HG02884 (cell line): ENCODE measurements at regions not wholly inside any gene's neighbourhood (a gene's known extent, or its start where the extent isn't known, plus 50 kb on each side); places are given as distances from the start of the nearest gene placed in this dataset.

ENCODE experiments used
- ATAC-seq: cut with Tn5 transposase; IDR thresholded peaks from one replicate; pipeline ENCODE4 v1.9.1; 2021; ENCODE audit warnings: mild to moderate bottlenecking, moderate library complexity; ENCODE audit not compliant: unreplicated experiment

DNA sequence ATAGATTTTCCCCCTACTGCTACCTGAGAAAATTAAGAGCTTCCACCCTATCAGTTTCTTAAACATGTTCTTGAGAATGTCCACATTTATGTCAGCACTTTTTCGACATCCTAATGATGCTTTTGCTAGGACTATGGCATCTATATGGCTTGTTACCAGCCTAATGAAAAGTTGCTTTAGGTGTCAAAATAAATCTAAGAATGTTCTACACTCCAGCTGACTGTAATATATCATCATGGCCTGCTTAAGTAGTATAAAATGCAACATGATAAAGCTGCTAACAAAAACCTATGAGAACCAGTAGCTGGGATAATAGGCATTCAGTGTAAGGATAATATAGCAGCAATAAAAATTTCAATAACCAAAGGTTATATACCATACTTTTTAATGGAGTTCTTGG lies 1983.5 kb upstream of the CELF4 start:
- no peak for ATAC-seq

DNA sequence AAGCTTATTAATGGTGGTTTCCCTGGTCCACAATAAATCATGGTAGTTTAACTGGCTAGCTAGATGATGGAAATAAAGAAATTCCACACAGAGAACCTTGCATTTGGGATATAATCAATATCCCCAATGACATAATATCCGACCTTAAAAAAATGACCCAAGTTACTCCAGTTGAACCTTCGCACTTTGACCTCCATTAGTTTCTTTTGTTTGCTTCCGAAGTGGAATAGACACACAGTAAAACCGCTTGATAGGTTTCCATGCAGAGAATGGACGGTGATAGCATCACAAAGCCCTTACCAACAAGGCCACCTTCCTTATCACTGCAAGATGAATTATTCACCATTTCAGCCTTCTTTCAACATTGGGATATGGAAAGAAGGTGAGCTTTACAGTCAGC lies 1966.1 kb upstream of the CELF4 start:
- ATAC-seq, result no peak

DNA sequence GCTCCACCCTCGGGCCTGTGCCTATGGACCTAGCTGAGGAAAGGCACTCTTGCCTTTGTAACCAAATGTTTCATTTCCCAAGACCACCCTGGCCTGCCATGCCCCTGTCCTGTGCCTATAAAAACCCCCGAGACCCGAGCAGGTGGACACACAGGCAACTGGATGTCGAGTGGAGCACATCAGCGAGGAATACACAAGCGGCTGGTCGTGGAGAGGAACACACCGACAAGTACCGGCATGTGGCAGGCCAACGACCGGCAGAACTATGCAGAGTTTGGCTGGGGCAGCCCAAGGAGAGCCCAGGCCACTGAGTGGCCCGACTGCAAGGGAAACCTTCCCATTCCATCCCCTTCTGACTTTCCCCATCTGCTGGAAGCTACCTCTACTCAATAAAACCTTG lies 1963.8 kb upstream of the CELF4 start:
- no peak for ATAC-seq

DNA sequence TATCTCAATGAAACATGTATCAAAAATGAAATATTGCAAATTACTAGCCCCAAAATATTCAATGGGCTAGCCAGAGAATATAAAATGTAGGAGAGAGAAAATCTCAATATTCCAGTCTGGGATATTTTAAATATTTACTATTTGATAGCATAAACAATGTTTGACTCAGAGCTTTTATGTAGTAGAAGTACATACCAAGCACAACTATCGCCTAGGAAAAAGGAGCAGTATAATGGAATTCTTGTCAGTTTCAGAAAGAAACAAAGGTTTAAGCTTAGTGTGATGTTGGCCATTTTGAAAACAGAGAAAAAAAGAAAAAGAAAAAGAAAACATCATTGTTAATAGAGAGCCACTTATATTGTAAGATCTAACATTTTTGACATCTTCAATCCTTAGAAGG lies 1961.9 kb upstream of the CELF4 start:
- no peak for ATAC-seq

- ATAC-seq, result no peak
These were observed 1958.8 kb upstream of the CELF4 start for GRCh38 chr18:39524370-39524769.

DNA sequence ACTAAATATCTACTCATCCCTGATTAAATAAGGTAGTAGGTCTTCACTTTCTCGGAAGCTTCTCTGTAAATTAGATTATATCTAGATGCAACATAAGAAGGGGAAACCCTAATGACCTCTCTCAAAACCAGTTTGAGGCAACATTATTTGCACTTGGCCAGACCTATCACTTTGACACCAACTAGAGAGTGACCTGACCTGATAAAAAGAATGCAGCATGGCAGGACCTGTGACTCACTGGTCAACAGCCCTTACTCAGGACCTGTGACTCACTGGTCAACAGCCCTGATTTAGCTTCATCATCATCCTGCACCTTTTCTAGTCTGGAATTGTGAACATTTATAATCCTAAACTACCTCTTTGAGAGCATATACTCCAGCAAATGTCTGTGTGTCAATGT lies 1957.7 kb upstream of the CELF4 start:
- no peak for ATAC-seq

GRCh38 chr18:39521164-39521563 lies 1955.6 kb upstream of the CELF4 start:
- no peak for ATAC-seq

DNA sequence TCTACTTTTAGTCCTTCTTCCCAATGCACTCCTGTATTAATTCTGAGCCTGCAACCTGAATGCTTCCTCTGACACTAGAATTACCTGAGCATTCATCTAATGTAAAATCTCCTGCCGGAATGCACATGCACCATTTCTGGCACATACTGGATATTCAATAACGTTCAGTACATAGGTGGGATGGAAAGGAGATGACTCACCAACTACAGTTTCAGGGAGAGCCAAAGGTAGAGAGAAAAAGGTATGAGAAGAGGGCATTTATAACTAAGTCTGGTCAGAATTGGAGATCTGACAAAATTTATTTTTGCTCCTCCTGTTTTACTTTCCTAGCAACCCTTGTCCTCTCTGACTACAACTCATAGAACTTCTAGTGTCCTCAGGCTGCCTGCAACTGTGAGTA lies 1954.1 kb upstream of the CELF4 start:
- ATAC-seq, result no peak

DNA sequence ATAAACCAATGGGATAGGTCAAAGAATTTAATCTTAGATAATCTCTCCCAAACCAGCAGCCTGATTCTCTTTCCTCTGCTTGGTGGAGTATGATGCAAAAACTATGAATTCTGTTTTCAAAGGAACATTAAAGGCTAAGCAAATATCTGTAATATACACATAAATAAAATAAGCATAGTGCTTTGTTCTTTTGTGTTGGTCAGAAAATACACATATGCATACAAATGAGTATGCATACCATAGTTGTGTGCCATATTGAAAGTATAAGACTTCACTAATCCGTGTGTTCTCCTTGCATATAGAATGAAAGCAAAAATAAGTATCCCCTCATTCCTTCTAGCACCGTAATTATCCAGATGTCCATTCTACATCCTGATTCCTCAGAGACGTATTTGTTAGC lies 1949.7 kb upstream of the CELF4 start:
- ATAC-seq, result no peak

GRCh38 chr18:39513186-39513585 lies 1947.6 kb upstream of the CELF4 start:
- ATAC-seq, result no peak

DNA sequence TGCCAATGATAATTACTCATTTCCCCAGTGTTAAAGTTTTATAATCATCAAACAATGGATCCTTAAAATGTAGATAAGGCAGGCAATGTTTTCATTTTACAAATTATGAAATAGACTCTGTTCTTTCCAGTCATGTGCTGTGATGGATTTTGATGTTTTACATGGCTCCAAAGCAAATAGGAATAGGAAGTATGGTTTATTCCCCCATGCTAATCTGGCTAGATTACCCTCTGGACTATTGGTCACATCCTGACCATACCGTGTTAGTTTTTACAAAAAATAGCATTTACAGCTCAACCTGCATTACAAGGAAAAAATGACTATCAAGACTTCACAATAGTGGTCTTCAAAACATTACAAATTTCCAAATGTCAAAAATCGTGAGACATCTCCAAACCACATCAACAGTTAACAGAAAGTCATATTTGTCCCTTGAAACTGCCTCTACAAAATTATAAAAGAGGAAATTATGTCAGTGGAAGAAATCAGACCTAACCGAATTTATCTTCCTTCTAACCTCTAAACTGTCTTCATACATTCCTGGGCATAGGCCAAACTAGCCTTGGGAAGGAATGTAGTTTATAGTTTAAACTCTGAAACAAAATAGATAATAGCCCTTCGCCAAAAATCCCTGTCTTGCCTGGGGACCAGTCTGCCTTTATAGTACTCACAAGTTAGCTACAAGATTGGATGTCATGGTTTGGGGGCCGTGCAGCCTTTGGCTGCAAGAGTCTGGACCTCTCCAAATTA lies 1941.2 kb upstream of the CELF4 start:
- ATAC-seq, result no peak

- no peak for ATAC-seq
These were observed 1934.7 kb upstream of the CELF4 start for GRCh38 chr18:39500306-39500705.

- no peak for ATAC-seq
These were observed 1932.2 kb upstream of the CELF4 start for GRCh38 chr18:39497821-39498220.

DNA sequence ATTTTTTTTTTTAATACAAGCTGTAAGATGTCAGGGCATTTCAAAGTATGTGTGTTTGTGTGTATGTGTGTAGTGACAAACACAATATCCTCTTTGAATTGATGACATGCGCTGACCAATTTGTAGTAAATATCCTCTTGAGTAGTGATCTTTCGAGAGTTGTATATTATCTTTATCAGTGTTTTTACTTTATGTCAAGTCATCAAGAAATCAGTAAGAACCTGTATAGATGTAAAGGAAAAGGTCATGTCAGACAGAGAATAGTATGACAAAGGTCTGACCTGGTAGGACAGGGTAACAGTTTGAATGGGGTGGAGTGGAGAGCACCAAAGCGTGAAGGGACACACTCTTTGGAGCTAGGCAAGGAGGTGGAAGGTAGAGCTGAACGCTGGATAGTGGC lies 1931.4 kb upstream of the CELF4 start:
- no peak for ATAC-seq

DNA sequence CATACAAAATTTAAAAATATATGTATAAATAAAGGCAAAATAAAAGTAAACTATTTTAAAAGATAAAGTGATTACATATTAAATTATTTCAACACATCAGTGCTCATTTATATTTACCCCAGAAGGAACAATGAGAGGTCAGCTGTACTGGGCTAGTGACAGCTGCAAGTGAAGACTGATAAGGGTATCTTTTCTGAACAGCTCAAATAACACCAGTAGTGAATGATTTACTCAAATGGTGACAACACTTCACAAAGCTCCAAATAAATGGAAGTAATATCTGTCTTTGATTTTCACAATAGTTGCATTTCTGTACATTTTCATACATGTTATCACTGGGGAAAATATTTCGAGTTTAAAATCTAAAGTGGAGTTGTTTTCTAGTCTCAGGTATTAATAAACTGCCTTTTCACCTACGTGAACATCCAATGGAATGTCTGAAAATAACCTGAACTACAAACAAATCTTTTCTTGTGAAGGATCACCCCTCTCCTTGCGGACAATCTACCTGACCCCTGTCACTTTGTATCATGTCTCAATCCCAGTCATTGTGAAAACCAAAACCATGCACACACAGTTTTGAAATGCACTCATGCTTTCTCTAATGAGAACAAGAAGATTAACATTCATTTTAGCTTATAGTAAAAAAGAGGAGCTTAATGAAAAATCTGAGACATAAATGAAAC lies 1928.8 kb upstream of the CELF4 start:
- ATAC-seq, result no peak

- no peak for ATAC-seq
These were observed 1925.8 kb upstream of the CELF4 start for GRCh38 chr18:39491408-39491807.

- ATAC-seq, result no peak
These were observed 1923.8 kb upstream of the CELF4 start for GRCh38 chr18:39489431-39489830.

GRCh38 chr18:39487932-39488331 lies 1922.3 kb upstream of the CELF4 start:
- no peak for ATAC-seq

GRCh38 chr18:39486268-39486667 lies 1920.7 kb upstream of the CELF4 start:
- ATAC-seq, result no peak

GRCh38 chr18:39485696-39486095 lies 1920.1 kb upstream of the CELF4 start:
- no peak for ATAC-seq

DNA sequence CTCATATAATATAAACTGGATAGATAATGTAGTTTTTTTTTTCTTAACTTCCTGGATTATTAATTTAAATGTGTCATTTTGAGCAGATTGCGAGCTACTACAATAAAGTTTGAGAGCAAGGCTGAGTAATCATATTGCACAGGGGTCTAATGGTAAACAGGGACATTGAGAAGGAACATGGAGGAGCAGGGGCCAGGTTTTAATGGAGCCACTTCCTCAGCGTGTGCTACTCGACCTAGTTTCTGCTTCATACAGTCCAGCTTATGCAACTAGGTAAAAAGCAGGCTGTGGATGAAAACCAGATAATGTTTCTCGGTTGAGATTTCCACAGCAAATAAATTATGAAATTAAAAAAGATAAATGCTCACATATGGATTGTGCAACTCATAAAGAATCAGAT lies 1915.7 kb upstream of the CELF4 start:
- no peak for ATAC-seq

GRCh38 chr18:39480494-39481195 lies 1915.0 kb upstream of the CELF4 start:
- no peak for ATAC-seq
